ENCODE measurements at regions not wholly inside any gene's neighbourhood (a gene's known extent, or its start where the extent isn't known, plus 50 kb on each side); places are given as distances from the start of the nearest gene placed in this dataset.

GRCh38 chr5:105529851-105530250, 1967.3 kb upstream of the NUDT12 start:
- in situ Hi-C loops (cut with MboI; ENCODE audit: low pct_unique_long_range_greater_than_20kb, low sequenced_read_pairs), result no loop called here
- DNase-seq, result no peak

GRCh38 chr5:105508519-105508918, 1945.9 kb upstream of the NUDT12 start:
- in situ Hi-C loops (cut with MboI; ENCODE audit: low pct_unique_long_range_greater_than_20kb, low sequenced_read_pairs), result no loop called here
- no peak for DNase-seq

- in situ Hi-C loops (cut with MboI; ENCODE audit: low pct_unique_long_range_greater_than_20kb, low sequenced_read_pairs), result no loop called here
- DNase-seq, result peak; percentile 2
Measured at GRCh38 chr5:105506692-105507277, 1944.2 kb upstream of the NUDT12 start.

GRCh38 chr5:105503950-105504349, 1941.4 kb upstream of the NUDT12 start:
- in situ Hi-C loops (cut with MboI; ENCODE audit: low pct_unique_long_range_greater_than_20kb, low sequenced_read_pairs), result no loop called here
- DNase-seq, result peak; percentile 0

GRCh38 chr5:105501315-105501714, 1938.7 kb upstream of the NUDT12 start:
- no peak for DNase-seq
- in situ Hi-C loops (cut with MboI; ENCODE audit: low pct_unique_long_range_greater_than_20kb, low sequenced_read_pairs), result no loop called here

- in situ Hi-C loops (cut with MboI; ENCODE audit: low pct_unique_long_range_greater_than_20kb, low sequenced_read_pairs), result no loop called here
- DNase-seq, result no peak
Measured at GRCh38 chr5:105475401-105475800, 1912.8 kb upstream of the NUDT12 start.

GRCh38 chr5:105462377-105462776, 1899.8 kb upstream of the NUDT12 start:
- in situ Hi-C loops (cut with MboI; ENCODE audit: low pct_unique_long_range_greater_than_20kb, low sequenced_read_pairs), result no loop called here
- DNase-seq, result no peak

GRCh38 chr5:105460721-105461120, 1898.1 kb upstream of the NUDT12 start:
- in situ Hi-C loops (cut with MboI; ENCODE audit: low pct_unique_long_range_greater_than_20kb, low sequenced_read_pairs), result no loop called here
- DNase-seq, result no peak

- in situ Hi-C loops (cut with MboI; ENCODE audit: low pct_unique_long_range_greater_than_20kb, low sequenced_read_pairs), result no loop called here
Measured at GRCh38 chr5:105453216-105453807, 1890.7 kb upstream of the NUDT12 start.

GRCh38 chr5:105448271-105448670, 1885.7 kb upstream of the NUDT12 start:
- DNase-seq, result no peak
- in situ Hi-C loops (cut with MboI; ENCODE audit: low pct_unique_long_range_greater_than_20kb, low sequenced_read_pairs), result no loop called here

More at GRCh38 chr5:105453216-105453807, 1890.7 kb upstream of the NUDT12 start:
- DNase-seq, result no peak

GRCh38 chr5:105430516-105430915, 1867.9 kb upstream of the NUDT12 start:
- in situ Hi-C loops (cut with MboI; ENCODE audit: low pct_unique_long_range_greater_than_20kb, low sequenced_read_pairs), result no loop called here
- no peak for DNase-seq

GRCh38 chr5:105428451-105429380, 1866.1 kb upstream of the NUDT12 start:
- no peak for DNase-seq
- in situ Hi-C loops (cut with MboI; ENCODE audit: low pct_unique_long_range_greater_than_20kb, low sequenced_read_pairs), result no loop called here

GRCh38 chr5:105414067-105414466, 1851.5 kb upstream of the NUDT12 start:
- in situ Hi-C loops (cut with MboI; ENCODE audit: low pct_unique_long_range_greater_than_20kb, low sequenced_read_pairs), result no loop called here
- no peak for DNase-seq

- in situ Hi-C loops (cut with MboI; ENCODE audit: low pct_unique_long_range_greater_than_20kb, low sequenced_read_pairs), result no loop called here
- no peak for DNase-seq
Measured at GRCh38 chr5:105413406-105413990, 1850.9 kb upstream of the NUDT12 start.

GRCh38 chr5:105409695-105410094, 1847.1 kb upstream of the NUDT12 start:
- no peak for DNase-seq
- in situ Hi-C loops (cut with MboI; ENCODE audit: low pct_unique_long_range_greater_than_20kb, low sequenced_read_pairs), result no loop called here

- in situ Hi-C loops (cut with MboI; ENCODE audit: low pct_unique_long_range_greater_than_20kb, low sequenced_read_pairs), result no loop called here
- DNase-seq, result no peak
Measured at GRCh38 chr5:105407200-105407599, 1844.6 kb upstream of the NUDT12 start.

GRCh38 chr5:105397749-105398148, 1835.2 kb upstream of the NUDT12 start:
- DNase-seq, result no peak
- in situ Hi-C loops (cut with MboI; ENCODE audit: low pct_unique_long_range_greater_than_20kb, low sequenced_read_pairs), result no loop called here

GRCh38 chr5:105392710-105393149, 1830.1 kb upstream of the NUDT12 start:
- no peak for DNase-seq
- in situ Hi-C loops (cut with MboI; ENCODE audit: low pct_unique_long_range_greater_than_20kb, low sequenced_read_pairs), result no loop called here

GRCh38 chr5:105392122-105392709, 1829.6 kb upstream of the NUDT12 start:
- in situ Hi-C loops (cut with MboI; ENCODE audit: low pct_unique_long_range_greater_than_20kb, low sequenced_read_pairs), result no loop called here
- no peak for DNase-seq
